RKO (cell line): ENCODE measurements at regions not wholly inside any gene's neighbourhood (a gene's known extent, or its start where the extent isn't known, plus 50 kb on each side); places are given as distances from the start of the nearest gene placed in this dataset.

ENCODE experiments used
- DNase-seq: peaks from one replicate; pipeline ENCODE4 v3.0.0-alpha.2; 2016; ENCODE audit warnings: low spot score

- DNase-seq = no peak
These were observed 496.3 kb upstream of the NR2F2 start for GRCh38 chr15:95834028-95834804.

GRCh38 chr15:95836536-95836935, 494.0 kb upstream of the NR2F2 start:
- DNase-seq = no peak

GRCh38 chr15:95837341-95838004, 493.0 kb upstream of the NR2F2 start:
- DNase-seq = no peak

GRCh38 chr15:95839367-95839782, 491.1 kb upstream of the NR2F2 start:
- DNase-seq = no peak

- no peak for DNase-seq
These were observed 490.5 kb upstream of the NR2F2 start for GRCh38 chr15:95840004-95840403.

- no peak for DNase-seq
These were observed 489.6 kb upstream of the NR2F2 start for GRCh38 chr15:95840855-95841254.

GRCh38 chr15:95842576-95842975, 487.9 kb upstream of the NR2F2 start:
- no peak for DNase-seq

GRCh38 chr15:95843241-95843910, 487.1 kb upstream of the NR2F2 start:
- no peak for DNase-seq

- DNase-seq = no peak
These were observed 484.5 kb upstream of the NR2F2 start for GRCh38 chr15:95845862-95846515.

GRCh38 chr15:95848126-95848525, 482.4 kb upstream of the NR2F2 start:
- no peak for DNase-seq

GRCh38 chr15:95850837-95851236, 479.7 kb upstream of the NR2F2 start:
- DNase-seq = peak; percentile 15

- no peak for DNase-seq
These were observed 477.1 kb upstream of the NR2F2 start for GRCh38 chr15:95853350-95853749.

- no peak for DNase-seq
These were observed 473.3 kb upstream of the NR2F2 start for GRCh38 chr15:95857124-95857757.

GRCh38 chr15:95857758-95858157, 472.7 kb upstream of the NR2F2 start:
- DNase-seq = no peak

- DNase-seq = no peak
These were observed 470.1 kb upstream of the NR2F2 start for GRCh38 chr15:95860406-95860805.

GRCh38 chr15:95864467-95864886, 466.0 kb upstream of the NR2F2 start:
- DNase-seq = no peak

- DNase-seq = no peak
These were observed 465.2 kb upstream of the NR2F2 start for GRCh38 chr15:95865330-95865739.

GRCh38 chr15:95866711-95867440, 463.6 kb upstream of the NR2F2 start:
- no peak for DNase-seq

- no peak for DNase-seq
These were observed 462.1 kb upstream of the NR2F2 start for GRCh38 chr15:95868450-95868849.

- no peak for DNase-seq
These were observed 461.5 kb upstream of the NR2F2 start for GRCh38 chr15:95868970-95869369.

- DNase-seq = no peak
These were observed 460.6 kb upstream of the NR2F2 start for GRCh38 chr15:95869920-95870319.
